Fibroblast of lung (primary cell): ENCODE measurements at regions not wholly inside any gene's neighbourhood (a gene's known extent, or its start where the extent isn't known, plus 50 kb on each side); places are given as distances from the start of the nearest gene placed in this dataset.

Experiments used
- EZH2 ChIP-seq: IDR thresholded peaks from 2 replicates; pipeline ENCODE4 v1.5.1; 2012; ENCODE audit warnings: low read length, control low read depth, mild to moderate bottlenecking; ENCODE audit errors: missing control alignments
- TF ChIP-seq, protein P1 (sequence below), 2 donors: IDR thresholded peaks in 1 of 2; conservative IDR thresholded peaks in 1 of 2; 1 replicate in 1 of 2; 2 replicates in 1 of 2; pipeline ENCODE4 v1.5.1; 2011 to 2012; ENCODE audit warnings: low read length in 2 of 2, control low read depth in 1 of 2, inconsistent platforms in 1 of 2, low read depth in 1 of 2, mild to moderate bottlenecking in 1 of 2

DNA sequence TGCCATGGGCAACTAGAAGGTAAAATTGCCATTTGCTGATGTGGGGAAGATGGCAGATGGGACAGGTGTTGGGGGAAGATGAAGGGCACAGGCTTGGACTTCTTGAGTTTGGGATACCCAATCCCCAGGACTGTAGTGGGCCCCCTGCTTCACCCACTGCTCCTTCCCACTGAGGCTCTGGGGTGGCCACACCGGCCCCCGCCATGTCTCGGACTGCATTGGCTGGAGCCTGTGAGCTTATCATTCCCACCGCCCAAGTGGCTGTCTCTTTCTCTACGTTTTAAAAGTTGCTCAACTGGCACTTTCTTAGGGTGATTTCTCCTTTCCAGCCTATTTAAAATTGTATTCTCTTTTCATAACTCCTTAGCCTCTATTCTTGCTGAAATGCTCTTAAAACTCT lies 730.0 kb upstream of the ADAMTS16 start:
- TF ChIP-seq, protein P1, sequence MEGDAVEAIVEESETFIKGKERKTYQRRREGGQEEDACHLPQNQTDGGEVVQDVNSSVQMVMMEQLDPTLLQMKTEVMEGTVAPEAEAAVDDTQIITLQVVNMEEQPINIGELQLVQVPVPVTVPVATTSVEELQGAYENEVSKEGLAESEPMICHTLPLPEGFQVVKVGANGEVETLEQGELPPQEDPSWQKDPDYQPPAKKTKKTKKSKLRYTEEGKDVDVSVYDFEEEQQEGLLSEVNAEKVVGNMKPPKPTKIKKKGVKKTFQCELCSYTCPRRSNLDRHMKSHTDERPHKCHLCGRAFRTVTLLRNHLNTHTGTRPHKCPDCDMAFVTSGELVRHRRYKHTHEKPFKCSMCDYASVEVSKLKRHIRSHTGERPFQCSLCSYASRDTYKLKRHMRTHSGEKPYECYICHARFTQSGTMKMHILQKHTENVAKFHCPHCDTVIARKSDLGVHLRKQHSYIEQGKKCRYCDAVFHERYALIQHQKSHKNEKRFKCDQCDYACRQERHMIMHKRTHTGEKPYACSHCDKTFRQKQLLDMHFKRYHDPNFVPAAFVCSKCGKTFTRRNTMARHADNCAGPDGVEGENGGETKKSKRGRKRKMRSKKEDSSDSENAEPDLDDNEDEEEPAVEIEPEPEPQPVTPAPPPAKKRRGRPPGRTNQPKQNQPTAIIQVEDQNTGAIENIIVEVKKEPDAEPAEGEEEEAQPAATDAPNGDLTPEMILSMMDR (conservative IDR thresholded peaks at IDR 0.05 in 1 of 2, IDR thresholded peaks at IDR 0.05 in 1 of 2; ENCODE audit: low read depth in 1 of 2, low read length in 2 of 2) = no peak
- TF ChIP-seq EZH2 = no peak
